Loucy (cell line): ENCODE measurements at regions not wholly inside any gene's neighbourhood (a gene's known extent, or its start where the extent isn't known, plus 50 kb on each side); places are given as distances from the start of the nearest gene placed in this dataset.
"Not testable (repeated sequence)": the region's sequence is repeated elsewhere in the genome, so short reads cannot be mapped to it uniquely, and the experiment has no call there.

Source experiments
- CTCF ChIP-seq: fragments of 200-600 bp; sonication (generic); conservative IDR thresholded peaks from 2 replicates; pipeline ENCODE4 v1.5.1; 2014; ENCODE audit warnings: mild to moderate bottlenecking, antibody characterized with exemption, low read length
- EZH2phosphoT487 ChIP-seq: fragments of 200-600 bp; IDR thresholded peaks from 2 replicates; pipeline ENCODE4 v1.6.1; 2018; ENCODE audit warnings: antibody characterized with exemption, mild to moderate bottlenecking, moderate library complexity, borderline replicate concordance

GRCh38 chr4:151595629-151596028, 165.2 kb downstream of the GATB start:
- not testable (repeated sequence) for TF ChIP-seq CTCF, EZH2phosphoT487
